ENCODE measurements at regions not wholly inside any gene's neighbourhood (a gene's known extent, or its start where the extent isn't known, plus 50 kb on each side); places are given as distances from the start of the nearest gene placed in this dataset.

DNA sequence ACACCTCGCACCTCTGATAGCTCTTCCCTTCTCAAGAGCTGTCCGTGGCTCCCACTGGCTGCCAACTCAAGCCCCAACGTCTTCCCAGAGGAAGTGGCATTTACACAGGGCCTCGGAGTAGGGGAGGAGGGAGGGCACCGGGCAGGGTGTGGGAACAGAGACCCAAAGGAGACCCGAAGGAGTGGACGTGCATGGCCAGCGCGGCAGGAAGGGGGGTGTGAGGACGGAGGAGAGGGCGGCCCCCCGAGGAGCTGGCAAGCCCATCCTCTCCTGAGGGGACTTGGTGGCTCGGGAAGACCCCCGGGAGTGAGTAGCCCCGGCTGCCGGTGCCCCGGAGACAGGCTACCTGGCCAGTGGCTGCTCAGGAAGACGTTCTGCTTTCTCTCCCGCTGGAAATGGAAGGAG, 85.9 kb downstream of the FOXL3 start (continued):
- TF ChIP-seq RAD21 (IDR thresholded peaks at IDR 0.05; ENCODE audit: low read depth) (no peak), EGR1 (IDR thresholded peaks at IDR 0.05; ENCODE audit: low read depth) (no peak), EZH2phosphoT487 (IDR thresholded peaks at IDR 0.05; ENCODE audit: borderline replicate concordance) (no peak)

DNA sequence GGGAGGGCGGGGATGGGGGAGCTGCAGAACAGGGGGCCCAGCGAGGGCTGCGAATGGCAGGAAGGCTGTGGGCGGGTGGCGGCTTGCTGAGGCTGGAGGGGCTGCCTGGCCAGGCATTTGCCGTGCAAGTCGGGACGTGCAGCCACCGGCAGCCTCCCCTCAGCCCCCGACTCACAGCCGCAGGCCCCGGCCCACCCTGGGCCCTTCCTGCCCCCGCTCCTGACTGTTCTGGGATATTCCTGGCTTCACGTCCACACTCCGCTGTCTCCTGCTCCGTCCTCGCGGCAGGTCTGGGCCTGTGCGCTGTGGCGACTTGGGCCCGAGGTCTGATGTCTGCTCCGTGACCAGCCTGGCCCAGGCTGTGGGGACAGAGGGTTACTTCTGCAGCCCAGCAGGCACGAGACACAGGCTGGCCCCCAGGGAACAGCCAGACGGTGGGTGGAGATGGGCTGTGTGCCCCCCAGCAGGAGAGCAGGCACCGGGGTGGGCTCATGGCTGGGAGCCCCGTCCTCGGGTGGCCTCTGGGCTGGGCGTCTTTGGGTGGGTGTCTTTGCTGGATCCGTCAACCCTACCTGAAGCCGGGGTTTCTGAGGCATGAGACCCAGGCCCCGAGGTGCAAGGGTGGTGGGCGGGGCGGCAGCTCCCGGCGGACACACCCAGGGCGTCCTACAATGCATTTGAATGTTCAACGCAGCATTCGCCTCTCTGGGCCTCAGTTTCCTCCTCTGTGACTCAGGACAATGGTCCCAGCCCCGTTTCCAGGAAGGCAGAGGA, 86.5 kb downstream of the FOXL3 start:
- no peak overlapping the region for H2AFZ ChIP-seq (ENCODE audit: low read depth, low read length, poor library complexity, severe bottlenecking)
- TF ChIP-seq, protein P1, sequence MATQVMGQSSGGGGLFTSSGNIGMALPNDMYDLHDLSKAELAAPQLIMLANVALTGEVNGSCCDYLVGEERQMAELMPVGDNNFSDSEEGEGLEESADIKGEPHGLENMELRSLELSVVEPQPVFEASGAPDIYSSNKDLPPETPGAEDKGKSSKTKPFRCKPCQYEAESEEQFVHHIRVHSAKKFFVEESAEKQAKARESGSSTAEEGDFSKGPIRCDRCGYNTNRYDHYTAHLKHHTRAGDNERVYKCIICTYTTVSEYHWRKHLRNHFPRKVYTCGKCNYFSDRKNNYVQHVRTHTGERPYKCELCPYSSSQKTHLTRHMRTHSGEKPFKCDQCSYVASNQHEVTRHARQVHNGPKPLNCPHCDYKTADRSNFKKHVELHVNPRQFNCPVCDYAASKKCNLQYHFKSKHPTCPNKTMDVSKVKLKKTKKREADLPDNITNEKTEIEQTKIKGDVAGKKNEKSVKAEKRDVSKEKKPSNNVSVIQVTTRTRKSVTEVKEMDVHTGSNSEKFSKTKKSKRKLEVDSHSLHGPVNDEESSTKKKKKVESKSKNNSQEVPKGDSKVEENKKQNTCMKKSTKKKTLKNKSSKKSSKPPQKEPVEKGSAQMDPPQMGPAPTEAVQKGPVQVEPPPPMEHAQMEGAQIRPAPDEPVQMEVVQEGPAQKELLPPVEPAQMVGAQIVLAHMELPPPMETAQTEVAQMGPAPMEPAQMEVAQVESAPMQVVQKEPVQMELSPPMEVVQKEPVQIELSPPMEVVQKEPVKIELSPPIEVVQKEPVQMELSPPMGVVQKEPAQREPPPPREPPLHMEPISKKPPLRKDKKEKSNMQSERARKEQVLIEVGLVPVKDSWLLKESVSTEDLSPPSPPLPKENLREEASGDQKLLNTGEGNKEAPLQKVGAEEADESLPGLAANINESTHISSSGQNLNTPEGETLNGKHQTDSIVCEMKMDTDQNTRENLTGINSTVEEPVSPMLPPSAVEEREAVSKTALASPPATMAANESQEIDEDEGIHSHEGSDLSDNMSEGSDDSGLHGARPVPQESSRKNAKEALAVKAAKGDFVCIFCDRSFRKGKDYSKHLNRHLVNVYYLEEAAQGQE (IDR thresholded peaks at IDR 0.05; ENCODE audit: low read depth): no peak
- TF ChIP-seq SRF (IDR thresholded peaks at IDR 0.05; ENCODE audit: low read depth): no peak
- no peak for TF ChIP-seq EZH2 (IDR thresholded peaks at IDR 0.05)
- no peak for TF ChIP-seq CBX3 (IDR thresholded peaks at IDR 0.05; ENCODE audit: low read depth)
- TF ChIP-seq RAD21 (IDR thresholded peaks at IDR 0.05; ENCODE audit: low read depth): no peak
- no peak for TF ChIP-seq YY1 (IDR thresholded peaks at IDR 0.05; ENCODE audit: extremely low read depth, insufficient replicate concordance, low read depth, low read length)
- no peak for TF ChIP-seq TCF7L2 (IDR thresholded peaks at IDR 0.05; ENCODE audit: borderline replicate concordance, extremely low read depth, insufficient read depth, insufficient read length)
- TF ChIP-seq, protein P2, sequence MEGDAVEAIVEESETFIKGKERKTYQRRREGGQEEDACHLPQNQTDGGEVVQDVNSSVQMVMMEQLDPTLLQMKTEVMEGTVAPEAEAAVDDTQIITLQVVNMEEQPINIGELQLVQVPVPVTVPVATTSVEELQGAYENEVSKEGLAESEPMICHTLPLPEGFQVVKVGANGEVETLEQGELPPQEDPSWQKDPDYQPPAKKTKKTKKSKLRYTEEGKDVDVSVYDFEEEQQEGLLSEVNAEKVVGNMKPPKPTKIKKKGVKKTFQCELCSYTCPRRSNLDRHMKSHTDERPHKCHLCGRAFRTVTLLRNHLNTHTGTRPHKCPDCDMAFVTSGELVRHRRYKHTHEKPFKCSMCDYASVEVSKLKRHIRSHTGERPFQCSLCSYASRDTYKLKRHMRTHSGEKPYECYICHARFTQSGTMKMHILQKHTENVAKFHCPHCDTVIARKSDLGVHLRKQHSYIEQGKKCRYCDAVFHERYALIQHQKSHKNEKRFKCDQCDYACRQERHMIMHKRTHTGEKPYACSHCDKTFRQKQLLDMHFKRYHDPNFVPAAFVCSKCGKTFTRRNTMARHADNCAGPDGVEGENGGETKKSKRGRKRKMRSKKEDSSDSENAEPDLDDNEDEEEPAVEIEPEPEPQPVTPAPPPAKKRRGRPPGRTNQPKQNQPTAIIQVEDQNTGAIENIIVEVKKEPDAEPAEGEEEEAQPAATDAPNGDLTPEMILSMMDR (IDR thresholded peaks at IDR 0.05 in 2 of 3, conservative IDR thresholded peaks at IDR 0.05 in 1 of 3; ENCODE audit: borderline replicate concordance in 1 of 3, insufficient read depth in 1 of 3, low read depth in 2 of 3, low read length in 2 of 3): no peak
- H3K9ac ChIP-seq (ENCODE audit: low read length): no peak overlapping the region
- H3K27me3 ChIP-seq (ENCODE audit: insufficient read depth, low read length): no peaks in the 10 kb centered on the region
- DNase-seq (ENCODE audit: low read depth, low spot score) (no peak), ATAC-seq (no peak)
- no peaks in the 10 kb centered on the region for H3K9me3 ChIP-seq (ENCODE audit: control insufficient read depth in 1 of 2, insufficient read depth in 1 of 2, low read depth in 1 of 2, low read length in 2 of 2)
- H3K4me3 ChIP-seq (replicated peaks in 1 of 2; ENCODE audit: low read depth in 1 of 2, low read length in 2 of 2): no peak overlapping the region
- no peaks in the 10 kb centered on the region for H4K20me1 ChIP-seq (ENCODE audit: insufficient read depth)
- no peaks in the 10 kb centered on the region for H3K79me2 ChIP-seq (ENCODE audit: insufficient read depth, low read length)
- intact Hi-C loops (cut with micrococcal nuclease): no loop called here
- no peaks in the 10 kb centered on the region for H3K9me2 ChIP-seq (ENCODE audit: insufficient read depth)
- ChIA-PET RAD21 (ENCODE audit: low non-redundant PET in 1 of 2, low total read pairs in 2 of 2, uncharacterized antibody in 2 of 2, unreplicated experiment in 2 of 2) (no interaction called here), CTCF (no interaction called here), POLR2A (no interaction called here)
- no peaks in the 10 kb centered on the region for H3K4me1 ChIP-seq (ENCODE audit: control insufficient read depth in 1 of 2, insufficient read depth in 2 of 2, low read length in 2 of 2)
- no peak overlapping the region for H3K27ac ChIP-seq (ENCODE audit: low read depth, low read length)
- H3K36me3 ChIP-seq (ENCODE audit: control insufficient read depth in 1 of 2, insufficient read depth in 2 of 2, low read length in 2 of 2): no peaks in the 10 kb centered on the region
- no peak overlapping the region for H3K4me2 ChIP-seq (ENCODE audit: low read length)
- no TSS peak for BruUV-seq (replicated peaks)
